GM23248 (cell line): ENCODE measurements at regions not wholly inside any gene's neighbourhood (a gene's known extent, or its start where the extent isn't known, plus 50 kb on each side); places are given as distances from the start of the nearest gene placed in this dataset.

ENCODE experiments used
- EZH2 ChIP-seq: fragments of 200-600 bp; sonication (generic); IDR thresholded peaks from 2 replicates; pipeline ENCODE4 v1.6.1; 2018; ENCODE audit warnings: antibody characterized with exemption, mild to moderate bottlenecking; ENCODE audit not compliant: insufficient read depth, poor library complexity, severe bottlenecking
- EZH2phosphoT487 ChIP-seq: fragments of 200-600 bp; sonication (generic); IDR thresholded peaks from 2 replicates; pipeline ENCODE4 v1.6.1; 2018; ENCODE audit warnings: antibody characterized with exemption, moderate library complexity, mild to moderate bottlenecking, low read depth; ENCODE audit not compliant: insufficient read depth

DNA sequence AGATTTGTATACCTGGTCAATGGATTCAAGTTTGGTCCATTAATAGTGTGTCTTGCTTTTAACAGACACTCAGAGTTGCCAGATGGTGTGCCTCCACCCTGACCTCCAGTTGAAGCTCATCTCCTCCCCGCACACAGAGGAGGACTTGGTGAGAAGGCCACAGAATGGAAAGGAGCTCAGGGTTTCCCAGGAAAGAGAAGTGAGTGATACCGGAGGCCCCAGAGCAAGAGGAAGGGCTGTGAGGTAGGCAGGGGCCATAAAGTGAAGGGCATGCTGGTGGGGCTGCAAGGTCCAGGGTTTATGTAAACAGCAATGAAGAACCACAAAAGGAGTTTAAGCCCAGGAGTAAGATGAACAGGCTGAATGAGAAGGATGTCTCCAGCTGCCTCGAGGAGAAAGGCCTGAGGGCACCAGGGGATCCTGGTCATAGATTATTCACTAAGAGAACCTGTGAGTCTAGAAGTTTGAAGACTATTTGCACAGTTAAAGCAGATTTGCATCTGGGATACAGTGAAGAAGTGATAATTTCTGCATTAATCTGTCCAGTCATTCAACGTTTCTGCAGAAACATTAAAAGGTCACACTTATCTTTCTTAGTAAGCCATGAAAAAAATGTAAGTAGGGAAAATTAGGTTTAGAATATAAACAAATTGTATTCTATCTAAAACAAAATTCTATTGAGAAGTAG lies 67.5 kb upstream of the VPREB1 start:
- TF ChIP-seq EZH2phosphoT487 (no peak), EZH2 (no peak)
